NB4 (cell line): ENCODE measurements at regions not wholly inside any gene's neighbourhood (a gene's known extent, or its start where the extent isn't known, plus 50 kb on each side); places are given as distances from the start of the nearest gene placed in this dataset.

Experiments
- CTCF ChIP-seq: IDR thresholded peaks from one replicate; pipeline ENCODE4 v1.5.1; 2012; ENCODE audit warnings: low read depth, low read length
- MYC ChIP-seq: IDR thresholded peaks from 2 replicates; pipeline ENCODE4 v1.6.1; 2011; ENCODE audit warnings: low read depth, low read length
- POLR2A ChIP-seq: IDR thresholded peaks from 2 replicates; pipeline ENCODE4 v1.6.1; 2011; ENCODE audit warnings: mild to moderate bottlenecking; ENCODE audit not compliant: insufficient read length; ENCODE audit errors: extremely low read depth
- TF ChIP-seq, protein P1 (sequence below): IDR thresholded peaks from 2 replicates; pipeline ENCODE4 v1.6.1; 2011; ENCODE audit warnings: low read depth, low read length

- TF ChIP-seq POLR2A, result no peak
- TF ChIP-seq CTCF, result no peak
- TF ChIP-seq, protein P1, sequence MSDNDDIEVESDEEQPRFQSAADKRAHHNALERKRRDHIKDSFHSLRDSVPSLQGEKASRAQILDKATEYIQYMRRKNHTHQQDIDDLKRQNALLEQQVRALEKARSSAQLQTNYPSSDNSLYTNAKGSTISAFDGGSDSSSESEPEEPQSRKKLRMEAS, result no peak
- no peak for TF ChIP-seq MYC
Observed at GRCh38 chr17:12431188-12431587, 234.5 kb upstream of the MYOCD start.
